ENCODE measurements at regions not wholly inside any gene's neighbourhood (a gene's known extent, or its start where the extent isn't known, plus 50 kb on each side); places are given as distances from the start of the nearest gene placed in this dataset.

DNA sequence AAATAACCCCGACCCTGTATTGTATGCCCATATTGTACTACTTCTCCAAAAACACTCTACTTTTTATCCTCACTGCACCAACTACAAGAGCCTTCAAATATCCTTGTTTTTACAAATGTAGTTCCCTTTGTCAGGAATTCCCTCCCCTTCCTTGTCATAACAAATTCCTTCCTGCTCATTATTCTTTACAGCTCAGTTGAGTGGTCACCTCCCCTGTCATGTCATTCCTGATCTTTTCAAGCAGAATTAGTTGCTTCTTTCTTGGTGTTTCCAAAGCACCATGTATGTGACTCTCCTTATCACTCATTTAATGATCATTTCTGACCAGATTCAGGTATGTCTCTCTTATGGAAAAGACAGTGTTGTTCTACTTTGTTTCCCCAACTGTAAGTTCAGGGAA is 194.2 kb upstream of the SMC2 start:
- 52 to 63% (median 63%) methylated on average over 1 of the region's 1 CpG for WGBS, 3 donors
- H3K27me3 ChIP-seq = no peaks in the 10 kb centered on the region
- DNase-seq = no peak

DNA sequence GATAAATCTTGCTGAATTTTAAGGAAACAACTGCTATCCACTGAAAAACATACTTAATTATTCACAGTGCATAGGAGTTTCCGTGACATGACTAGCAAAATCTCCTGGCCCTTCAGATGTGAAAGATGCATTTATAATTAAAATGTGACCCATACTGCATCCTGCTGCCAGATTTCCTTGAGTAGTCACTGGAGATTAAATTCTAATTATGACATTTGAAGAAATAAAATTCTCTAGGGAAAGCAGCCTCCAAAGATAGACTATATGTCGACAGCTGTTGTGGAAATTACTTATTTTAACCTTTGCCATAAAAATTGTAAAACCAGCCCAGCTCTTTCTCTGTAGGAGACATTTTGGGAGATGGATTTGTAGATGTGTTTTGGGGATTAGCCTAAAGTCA is 193.6 kb upstream of the SMC2 start:
- no peaks in the 10 kb centered on the region for H3K36me3 ChIP-seq
- TF ChIP-seq, protein P1, sequence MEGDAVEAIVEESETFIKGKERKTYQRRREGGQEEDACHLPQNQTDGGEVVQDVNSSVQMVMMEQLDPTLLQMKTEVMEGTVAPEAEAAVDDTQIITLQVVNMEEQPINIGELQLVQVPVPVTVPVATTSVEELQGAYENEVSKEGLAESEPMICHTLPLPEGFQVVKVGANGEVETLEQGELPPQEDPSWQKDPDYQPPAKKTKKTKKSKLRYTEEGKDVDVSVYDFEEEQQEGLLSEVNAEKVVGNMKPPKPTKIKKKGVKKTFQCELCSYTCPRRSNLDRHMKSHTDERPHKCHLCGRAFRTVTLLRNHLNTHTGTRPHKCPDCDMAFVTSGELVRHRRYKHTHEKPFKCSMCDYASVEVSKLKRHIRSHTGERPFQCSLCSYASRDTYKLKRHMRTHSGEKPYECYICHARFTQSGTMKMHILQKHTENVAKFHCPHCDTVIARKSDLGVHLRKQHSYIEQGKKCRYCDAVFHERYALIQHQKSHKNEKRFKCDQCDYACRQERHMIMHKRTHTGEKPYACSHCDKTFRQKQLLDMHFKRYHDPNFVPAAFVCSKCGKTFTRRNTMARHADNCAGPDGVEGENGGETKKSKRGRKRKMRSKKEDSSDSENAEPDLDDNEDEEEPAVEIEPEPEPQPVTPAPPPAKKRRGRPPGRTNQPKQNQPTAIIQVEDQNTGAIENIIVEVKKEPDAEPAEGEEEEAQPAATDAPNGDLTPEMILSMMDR (IDR thresholded peaks at IDR 0.05) = no peak
- no peak for TF ChIP-seq POLR2A (IDR thresholded peaks at IDR 0.05)
- no peak for TF ChIP-seq EP300 (IDR thresholded peaks at IDR 0.05)
- no peak for DNase-seq
- no peaks in the 10 kb centered on the region for H3K27me3 ChIP-seq
- intact Hi-C loops (cut with DNase I) = no loop called here
- H3K27ac ChIP-seq = no peak overlapping the region
- no peaks in the 10 kb centered on the region for H3K9me3 ChIP-seq
- H3K4me3 ChIP-seq = no peak overlapping the region
- 38 to 50% (median 42%) methylated on average over 2 of the region's 2 CpGs for WGBS, 3 donors
- no peaks in the 10 kb centered on the region for H3K4me1 ChIP-seq (ENCODE audit: insufficient read depth)

More for the DNA sequence above, 194.2 kb upstream of the SMC2 start:
- no peaks in the 10 kb centered on the region for H3K9me3 ChIP-seq
- intact Hi-C loops (cut with DNase I) = no loop called here
- H3K4me1 ChIP-seq (ENCODE audit: insufficient read depth) = no peaks in the 10 kb centered on the region
- TF ChIP-seq EP300 (IDR thresholded peaks at IDR 0.05) = no peak
- TF ChIP-seq, protein P1 (IDR thresholded peaks at IDR 0.05) = no peak
- TF ChIP-seq POLR2A (IDR thresholded peaks at IDR 0.05) = no peak
- H3K4me3 ChIP-seq = no peak overlapping the region
- no peaks in the 10 kb centered on the region for H3K36me3 ChIP-seq
- no peak overlapping the region for H3K27ac ChIP-seq

DNA sequence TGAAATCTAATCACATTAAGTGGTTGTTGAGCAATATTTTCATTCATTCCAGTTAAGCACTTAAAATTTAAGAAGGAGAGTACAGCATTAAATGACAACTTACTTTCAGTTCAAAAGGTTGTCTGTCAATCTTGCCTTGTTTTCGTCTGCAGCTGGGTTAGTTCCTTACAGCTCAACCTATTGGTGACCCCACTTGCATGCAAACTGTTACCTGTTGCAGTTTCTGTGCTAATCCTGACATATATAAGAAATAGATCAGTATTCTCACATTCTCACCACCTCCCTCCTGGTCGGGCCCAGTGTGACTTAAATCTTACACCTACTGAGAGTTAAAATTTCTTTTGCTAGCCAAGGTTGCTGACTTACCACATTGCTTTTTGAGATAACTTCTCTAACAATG is 191.8 kb upstream of the SMC2 start:
- H3K4me1 ChIP-seq (ENCODE audit: insufficient read depth) = no peaks in the 10 kb centered on the region
- intact Hi-C loops (cut with DNase I) = no loop called here

DNA sequence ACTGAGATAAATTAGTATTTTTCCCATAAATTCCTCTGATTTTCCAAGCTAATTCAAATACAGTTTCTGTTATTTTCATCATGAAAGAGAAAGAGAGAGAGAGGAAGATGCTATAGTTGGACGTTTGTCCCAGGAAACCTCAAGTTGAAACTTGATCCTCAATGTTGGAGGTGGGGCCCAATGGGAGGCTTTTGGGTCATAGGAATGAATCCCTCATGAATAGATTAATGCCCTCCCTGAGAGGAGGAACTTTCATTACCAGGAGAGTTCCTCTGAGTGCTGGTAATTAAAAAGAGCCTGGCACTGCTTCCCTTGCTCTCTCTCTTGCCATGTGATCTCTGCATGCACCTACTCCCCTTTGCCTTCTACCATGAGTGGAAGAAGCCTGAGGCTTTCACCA is 189.9 kb upstream of the SMC2 start:
- TF ChIP-seq EP300 (IDR thresholded peaks at IDR 0.05) = no peak
- no peak for TF ChIP-seq POLR2A (IDR thresholded peaks at IDR 0.05)
- TF ChIP-seq, protein P1 (IDR thresholded peaks at IDR 0.05) = no peak
- Histone ChIP-seq H3K36me3 (no peaks in the 10 kb centered on the region), H3K27me3 (no peaks in the 10 kb centered on the region), H3K27ac (no peak overlapping the region), H3K9me3 (no peaks in the 10 kb centered on the region), H3K4me3 (no peak overlapping the region), H3K4me1 (ENCODE audit: insufficient read depth) (no peaks in the 10 kb centered on the region)
- intact Hi-C loops (cut with DNase I) = no loop called here
- 4 to 10% (median 5%) methylated on average over 1 of the region's 1 CpG for whole genome bisulfite sequencing, 3 donors
- DNase-seq = no peak

More for the DNA sequence above, 191.8 kb upstream of the SMC2 start:
- no peak for TF ChIP-seq POLR2A (IDR thresholded peaks at IDR 0.05)
- no peak for TF ChIP-seq EP300 (IDR thresholded peaks at IDR 0.05)
- TF ChIP-seq, protein P1 (IDR thresholded peaks at IDR 0.05) = no peak
- DNase-seq = no peak
- Histone ChIP-seq H3K4me3 (no peak overlapping the region), H3K36me3 (no peaks in the 10 kb centered on the region), H3K27me3 (no peaks in the 10 kb centered on the region), H3K27ac (no peak overlapping the region), H3K9me3 (no peaks in the 10 kb centered on the region)
- 57 to 70% (median 67%) methylated on average over 2 of the region's 2 CpGs for WGBS, 3 donors

DNA sequence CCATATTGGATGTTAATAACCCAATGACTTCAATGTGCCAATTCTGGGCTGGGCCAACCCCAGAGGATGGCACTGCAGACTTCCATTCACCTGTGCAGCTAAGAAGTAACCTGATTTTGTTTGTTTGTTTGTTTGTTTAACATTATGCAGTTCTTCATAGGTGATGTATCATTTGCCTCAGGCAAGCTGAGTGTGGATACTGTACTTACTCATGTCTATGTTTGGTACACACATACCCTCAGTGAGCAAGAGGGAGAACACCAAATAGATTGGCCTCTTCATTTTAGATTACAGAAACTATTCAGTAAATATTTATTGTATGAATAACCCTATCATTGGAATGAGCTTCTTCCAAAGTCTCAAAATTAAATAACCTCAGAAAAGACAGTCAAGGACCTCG is 180.2 kb upstream of the SMC2 start:
- Histone ChIP-seq H3K27ac (no peak overlapping the region), H3K27me3 (no peaks in the 10 kb centered on the region), H3K4me1 (ENCODE audit: insufficient read depth) (no peaks in the 10 kb centered on the region), H3K9me3 (no peaks in the 10 kb centered on the region), H3K4me3 (no peak overlapping the region), H3K36me3 (no peaks in the 10 kb centered on the region)
- DNase-seq = no peak
- intact Hi-C loops (cut with DNase I) = no loop called here
- WGBS, 3 donors = 45 to 75% (median 53%) methylated on average over 1 of the region's 1 CpG
- TF ChIP-seq EP300 (IDR thresholded peaks at IDR 0.05) = no peak
- TF ChIP-seq POLR2A (IDR thresholded peaks at IDR 0.05) = no peak
- TF ChIP-seq, protein P1 (IDR thresholded peaks at IDR 0.05) = no peak
